Trophoblast cell (in vitro differentiated cells and primary cell): ENCODE measurements at regions not wholly inside any gene's neighbourhood (a gene's known extent, or its start where the extent isn't known, plus 50 kb on each side); places are given as distances from the start of the nearest gene placed in this dataset.
"Not testable (repeated sequence)": the region's sequence is repeated elsewhere in the genome, so short reads cannot be mapped to it uniquely, and the experiment has no call there.

Experiments used
- DNase-seq, 2 donors: peaks; one replicate each; pipeline ENCODE4 v3.0.0-alpha.2; 2016
- H2AFZ ChIP-seq: 2 replicates; pipeline ENCODE4 v1.6.1; 2013; ENCODE audit warnings: low read length, moderate library complexity, mild to moderate bottlenecking; ENCODE audit not compliant: insufficient read depth, poor library complexity
- H2AK5ac ChIP-seq: 2 replicates; pipeline ENCODE4 v1.6.1; 2013; ENCODE audit warnings: mild to moderate bottlenecking, low read length
- H2BK120ac ChIP-seq: 2 replicates; pipeline ENCODE4 v1.6.1; 2013; ENCODE audit warnings: low read length, mild to moderate bottlenecking, moderate library complexity; ENCODE audit not compliant: insufficient read depth, poor library complexity
- H2BK12ac ChIP-seq: 2 replicates; pipeline ENCODE4 v1.6.1; 2013; ENCODE audit warnings: mild to moderate bottlenecking, low read length, moderate library complexity
- H2BK5ac ChIP-seq: 2 replicates; pipeline ENCODE4 v1.6.1; 2013; ENCODE audit warnings: low read length, low read depth, moderate library complexity, mild to moderate bottlenecking; ENCODE audit not compliant: poor library complexity
- H3K14ac ChIP-seq: 2 replicates; pipeline ENCODE4 v1.6.1; 2013; ENCODE audit warnings: mild to moderate bottlenecking, low read length
- H3K18ac ChIP-seq: 2 replicates; pipeline ENCODE4 v1.6.1; 2013; ENCODE audit warnings: mild to moderate bottlenecking, low read length
- H3K23ac ChIP-seq: 2 replicates; pipeline ENCODE4 v1.6.1; 2013; ENCODE audit warnings: low read length
- H3K27ac ChIP-seq: 2 replicates; pipeline ENCODE4 v1.5.1; 2013; ENCODE audit warnings: low read depth, mild to moderate bottlenecking, inconsistent platforms, low read length, moderate library complexity
- H3K27me3 ChIP-seq: 2 replicates; pipeline ENCODE4 v1.6.1; 2013; ENCODE audit warnings: inconsistent platforms, mild to moderate bottlenecking, low read length, moderate library complexity; ENCODE audit not compliant: insufficient read depth
- H3K36me3 ChIP-seq, 2 experiments: 1 replicate in 1 of 2; 2 replicates in 1 of 2; pipeline ENCODE4 v1.6.1; 2013; ENCODE audit warnings: low read length in 2 of 2, mild to moderate bottlenecking in 2 of 2, moderate library complexity in 1 of 2; ENCODE audit not compliant: insufficient read depth in 2 of 2, control insufficient read depth in 1 of 2
- H3K4ac ChIP-seq: 2 replicates; pipeline ENCODE4 v1.6.1; 2013; ENCODE audit warnings: low read depth, mild to moderate bottlenecking, low read length, moderate library complexity
- H3K4me1 ChIP-seq, 2 experiments: 1 replicate in 1 of 2; 2 replicates in 1 of 2; pipeline ENCODE4 v1.6.1; 2013; ENCODE audit warnings: low read length in 2 of 2, mild to moderate bottlenecking in 2 of 2, moderate library complexity in 1 of 2; ENCODE audit not compliant: insufficient read depth in 2 of 2, control insufficient read depth in 1 of 2
- H3K4me2 ChIP-seq: 2 replicates; pipeline ENCODE4 v1.6.1; 2013; ENCODE audit warnings: inconsistent platforms, mild to moderate bottlenecking, low read length, moderate library complexity
- H3K4me3 ChIP-seq: 2 replicates; pipeline ENCODE4 v1.5.1; 2013; ENCODE audit warnings: mild to moderate bottlenecking, low read depth, low read length, inconsistent platforms
- H3K79me1 ChIP-seq: one replicate; pipeline ENCODE4 v1.6.1; 2013; ENCODE audit warnings: low read length
- H3K79me2 ChIP-seq: 2 replicates; pipeline ENCODE4 v1.6.1; 2013; ENCODE audit warnings: low read length, mild to moderate bottlenecking; ENCODE audit not compliant: control insufficient read depth, insufficient read depth, poor library complexity
- H3K9ac ChIP-seq: 2 replicates; pipeline ENCODE4 v1.6.1; 2013; ENCODE audit warnings: mild to moderate bottlenecking, low read length
- H3K9me3 ChIP-seq: 2 replicates; pipeline ENCODE4 v1.6.1; 2013; ENCODE audit warnings: low read depth, mild to moderate bottlenecking, control low read depth, inconsistent platforms, low read length; ENCODE audit not compliant: insufficient read depth
- H4K12ac ChIP-seq: 2 replicates; pipeline ENCODE4 v1.6.1; 2013; ENCODE audit warnings: low read depth, mild to moderate bottlenecking, low read length, moderate library complexity
- H4K8ac ChIP-seq: 2 replicates; pipeline ENCODE4 v1.6.1; 2013; ENCODE audit warnings: low read depth, mild to moderate bottlenecking, low read length, moderate library complexity
- H4K91ac ChIP-seq: one replicate; pipeline ENCODE4 v1.6.1; 2013; ENCODE audit warnings: low read depth, mild to moderate bottlenecking, low read length, moderate library complexity
- WGBS: extraction: QIAGEN DNeasy Blood & Tissue Kit; methylation state at CpG from one replicate; pipeline ENCODE4 v1.1.7; 2013; ENCODE audit warnings: missing lambda C conversion rate; ENCODE audit not compliant: insufficient read length, insufficient coverage; ENCODE audit errors: extremely low coverage; 5-methylcytosine and 5-hydroxymethylcytosine counted together

GRCh38 chr4:174401471-174402130 is 117.9 kb downstream of the CEP44 start:
- Histone ChIP-seq H3K27me3 (no peaks in the 10 kb centered on the region), H3K27ac (peak overlapping the region; percentile 76), H2BK5ac (peak overlapping the region; percentile 54), H3K18ac (no peak overlapping the region), H3K36me3 (no peaks in the 10 kb centered on the region), H3K4ac (no peak overlapping the region), H2BK120ac (peak overlapping the region; percentile 63), H2AFZ (no peak overlapping the region), H3K14ac (no peak overlapping the region), H3K9me3 (no peaks in the 10 kb centered on the region), H2BK12ac (no peak overlapping the region), H3K9ac (no peak overlapping the region), H3K79me2 (no peaks in the 10 kb centered on the region), H4K12ac (no peak overlapping the region), H3K23ac (no peak overlapping the region), H3K4me1 (peaks cover 6 to 12% of the 10 kb centered on the region in 2 experiments), H4K8ac (no peak overlapping the region), H4K91ac (peak overlapping the region; percentile 15), H3K4me2 (no peak overlapping the region), H3K4me3 (no peak overlapping the region), H2AK5ac (no peak overlapping the region), H3K79me1 (peaks cover 7% of the 10 kb centered on the region)
- DNase-seq: peak; percentile 40 to 87
- WGBS: no CpG with 5 or more reads among the region's 11 CpGs

DNA sequence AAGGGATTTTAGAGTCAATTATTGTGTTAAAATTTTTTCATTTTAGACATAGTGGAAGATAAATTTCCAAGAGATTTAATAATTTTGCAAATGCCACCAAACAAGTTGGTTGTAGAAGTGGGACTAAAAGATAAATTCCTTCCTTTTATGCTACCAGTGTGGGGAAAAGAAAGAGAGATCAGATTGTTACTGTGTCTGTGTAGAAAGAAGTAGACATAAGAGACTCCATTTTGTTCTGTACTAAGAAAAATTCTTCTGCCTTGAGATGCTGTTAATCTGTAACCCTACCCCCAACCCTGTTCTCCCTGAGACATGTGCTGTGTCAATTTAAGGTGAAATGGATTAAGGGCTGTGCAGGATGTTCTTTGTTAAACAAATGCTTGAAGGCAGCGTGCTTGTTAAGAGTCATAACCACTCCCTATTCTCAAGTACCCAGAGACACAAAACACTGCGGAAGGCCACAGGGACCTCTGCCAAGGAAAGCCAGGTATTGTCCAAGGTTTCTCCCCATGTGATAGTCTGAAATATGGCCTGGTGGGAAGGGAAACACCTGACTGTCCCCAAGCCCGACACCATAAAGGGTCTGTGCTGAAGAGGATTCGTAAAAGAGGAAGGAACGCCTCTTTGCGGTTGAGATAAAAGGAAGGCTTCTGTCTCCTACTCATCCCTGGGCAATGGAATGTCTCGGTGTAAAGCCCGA is 117.0 kb downstream of the CEP44 start:
- H3K27ac ChIP-seq: peak overlapping the region; percentile 49
- DNase-seq: peak; percentile 44 to 80
- H2BK120ac ChIP-seq, H2BK5ac ChIP-seq, H3K18ac ChIP-seq, H3K79me2 ChIP-seq, H3K27me3 ChIP-seq, H3K9ac ChIP-seq, H2AK5ac ChIP-seq, H2BK12ac ChIP-seq, H3K36me3 ChIP-seq, H3K79me1 ChIP-seq, H3K23ac ChIP-seq, H3K9me3 ChIP-seq, H2AFZ ChIP-seq, H3K4ac ChIP-seq, H3K4me3 ChIP-seq, H4K12ac ChIP-seq, H3K14ac ChIP-seq, H3K4me2 ChIP-seq, H4K91ac ChIP-seq: not testable (repeated sequence)
- H3K4me1 ChIP-seq: peaks cover 6 to 12% of the 10 kb centered on the region in 2 experiments
- no CpG with 5 or more reads among the region's 8 CpGs for WGBS
- H4K8ac ChIP-seq: peak overlapping the region; percentile 4

DNA sequence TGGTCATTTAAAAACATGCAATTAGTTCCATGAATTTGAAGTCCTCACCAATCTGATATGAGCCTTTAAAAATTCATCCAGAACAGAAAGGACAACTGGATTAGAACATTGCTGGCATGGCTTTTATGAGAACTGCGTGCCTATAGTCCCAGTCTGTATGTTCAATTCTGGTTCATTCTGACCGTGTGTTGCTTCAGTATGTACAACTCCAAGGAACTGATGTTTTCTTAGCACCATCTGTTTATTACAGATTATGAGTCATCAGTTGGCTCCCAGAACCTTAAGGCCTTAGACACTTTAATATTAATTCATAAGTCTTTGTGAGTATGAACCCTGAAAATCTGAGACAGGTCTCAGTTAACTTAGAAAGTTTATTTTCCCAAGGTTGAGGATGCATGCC is 115.0 kb downstream of the CEP44 start:
- Histone ChIP-seq H3K23ac (no peak overlapping the region), H3K14ac (no peak overlapping the region), H3K9me3 (no peaks in the 10 kb centered on the region), H3K18ac (no peak overlapping the region), H3K9ac (no peak overlapping the region), H3K4me2 (no peak overlapping the region), H2BK120ac (peak overlapping the region; percentile 46), H3K4me3 (no peak overlapping the region), H4K8ac (no peak overlapping the region), H2BK5ac (no peak overlapping the region), H3K79me2 (no peaks in the 10 kb centered on the region), H2BK12ac (peak overlapping the region; percentile 50), H2AK5ac (no peak overlapping the region), H2AFZ (no peak overlapping the region), H4K12ac (no peak overlapping the region), H3K27me3 (no peaks in the 10 kb centered on the region), H4K91ac (no peak overlapping the region), H3K4me1 (peaks cover 6 to 12% of the 10 kb centered on the region in 2 experiments), H3K79me1 (peaks cover 7% of the 10 kb centered on the region), H3K4ac (no peak overlapping the region), H3K27ac (no peak overlapping the region), H3K36me3 (no peaks in the 10 kb centered on the region)
- no CpG with 5 or more reads among the region's 2 CpGs for WGBS
- DNase-seq: no peak

DNA sequence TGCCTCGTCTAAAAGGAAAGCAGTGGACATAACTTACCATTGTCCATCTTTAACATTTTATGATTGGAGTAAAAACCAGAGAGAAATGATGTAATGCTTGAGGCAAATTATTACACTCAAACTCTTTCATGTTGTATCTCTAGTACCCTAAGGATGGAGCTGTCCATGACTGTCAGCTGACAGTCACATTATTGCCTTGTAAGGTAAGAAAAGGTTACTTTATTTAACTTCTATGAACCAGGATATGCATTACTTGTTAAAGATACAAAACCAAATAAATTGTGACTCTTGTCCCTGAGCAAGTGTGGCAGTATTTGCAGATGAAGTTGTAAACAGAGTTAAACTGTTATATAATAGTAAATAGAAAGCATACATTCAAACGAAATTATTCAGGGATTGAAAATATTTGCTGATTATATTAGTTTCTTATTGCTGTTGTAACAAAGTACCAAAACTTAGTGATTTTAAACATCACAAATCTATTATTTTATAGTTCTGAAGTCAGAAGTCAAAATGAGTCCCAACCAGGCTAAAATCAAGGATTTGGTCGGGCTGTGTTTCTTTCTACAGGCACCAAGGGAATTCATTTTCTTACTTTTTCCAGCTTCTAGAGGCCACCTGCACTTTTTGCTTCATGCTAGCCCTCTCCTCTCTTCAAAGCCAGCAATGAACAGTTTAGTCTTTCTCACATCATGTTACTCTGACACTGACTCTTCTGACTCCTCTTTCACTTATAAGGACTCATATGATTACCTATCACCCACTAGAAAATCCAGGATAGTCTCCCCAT is 113.8 kb downstream of the CEP44 start:
- no peak for DNase-seq
- no peaks in the 10 kb centered on the region for H3K36me3 ChIP-seq
- H3K9ac ChIP-seq: no peak overlapping the region

More for the DNA sequence above, 113.8 kb downstream of the CEP44 start:
- Histone ChIP-seq H2AFZ (no peak overlapping the region), H3K4ac (no peak overlapping the region), H3K4me2 (no peak overlapping the region), H3K23ac (no peak overlapping the region), H2BK12ac (peak overlapping the region; percentile 24), H4K91ac (peak overlapping the region; percentile 47), H3K14ac (no peak overlapping the region), H3K4me1 (peaks cover 6 to 10% of the 10 kb centered on the region in 2 experiments), H3K79me1 (peaks cover 5% of the 10 kb centered on the region), H4K12ac (no peak overlapping the region), H3K27me3 (no peaks in the 10 kb centered on the region), H2AK5ac (no peak overlapping the region), H3K9me3 (no peaks in the 10 kb centered on the region), H3K18ac (no peak overlapping the region), H3K27ac (no peak overlapping the region), H4K8ac (no peak overlapping the region), H2BK120ac (no peak overlapping the region), H2BK5ac (no peak overlapping the region), H3K4me3 (no peak overlapping the region), H3K79me2 (no peaks in the 10 kb centered on the region)
- no CpG with 5 or more reads among the region's 3 CpGs for WGBS
